CD4-positive, alpha-beta T cell treated with Interleukin-4 for 1 hour (primary cell): ENCODE measurements at regions not wholly inside any gene's neighbourhood (a gene's known extent, or its start where the extent isn't known, plus 50 kb on each side); places are given as distances from the start of the nearest gene placed in this dataset.
"Not testable (repeated sequence)": the region's sequence is repeated elsewhere in the genome, so short reads cannot be mapped to it uniquely, and the experiment has no call there.

Experiments
- DNase-seq, 2 donors: peaks; one replicate each; pipeline ENCODE4 v3.0.0-alpha.2; 2020 to 2022

DNA sequence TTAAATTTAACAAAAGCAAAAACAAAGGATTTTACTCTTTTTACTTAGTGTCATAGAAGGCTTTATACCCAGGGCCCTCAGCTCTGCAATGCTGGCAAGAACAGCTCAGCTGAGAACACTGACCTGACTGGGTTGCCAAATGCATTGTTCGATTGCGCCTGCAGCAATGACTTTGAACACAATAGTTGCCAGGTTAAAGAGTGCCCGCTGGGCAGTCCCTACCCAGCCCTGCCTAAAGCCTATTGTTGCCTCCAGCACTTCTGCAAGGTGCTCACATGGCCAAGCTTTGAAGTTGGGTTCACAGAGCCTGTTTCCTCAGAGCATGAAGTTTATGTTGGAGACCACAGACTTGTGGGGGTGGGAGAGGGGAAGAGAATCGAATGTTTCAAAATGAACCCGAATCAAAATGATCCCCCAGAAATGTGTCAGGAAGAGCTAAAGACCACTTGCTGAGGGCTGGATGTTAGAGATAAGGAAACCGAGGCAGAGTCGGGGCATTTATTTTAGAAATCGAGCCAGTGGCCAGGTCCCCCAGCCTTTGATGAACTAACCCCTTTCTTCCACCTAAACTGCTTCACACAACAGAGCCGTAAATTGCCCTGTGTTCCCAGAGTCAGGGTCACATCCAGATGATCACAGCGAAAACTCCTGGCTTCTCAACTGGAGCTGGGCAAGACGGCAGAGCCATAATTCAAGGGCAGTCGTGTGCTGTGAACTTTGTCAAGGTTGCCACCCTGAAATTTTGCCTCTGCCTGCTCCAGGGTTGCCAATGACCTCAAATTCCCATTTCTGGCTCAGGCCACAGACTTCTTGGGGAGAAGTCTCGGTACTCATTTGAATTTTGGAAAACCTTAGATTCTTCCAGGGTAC is 55.0 kb downstream of the FOXA2 start:
- no peak for DNase-seq

DNA sequence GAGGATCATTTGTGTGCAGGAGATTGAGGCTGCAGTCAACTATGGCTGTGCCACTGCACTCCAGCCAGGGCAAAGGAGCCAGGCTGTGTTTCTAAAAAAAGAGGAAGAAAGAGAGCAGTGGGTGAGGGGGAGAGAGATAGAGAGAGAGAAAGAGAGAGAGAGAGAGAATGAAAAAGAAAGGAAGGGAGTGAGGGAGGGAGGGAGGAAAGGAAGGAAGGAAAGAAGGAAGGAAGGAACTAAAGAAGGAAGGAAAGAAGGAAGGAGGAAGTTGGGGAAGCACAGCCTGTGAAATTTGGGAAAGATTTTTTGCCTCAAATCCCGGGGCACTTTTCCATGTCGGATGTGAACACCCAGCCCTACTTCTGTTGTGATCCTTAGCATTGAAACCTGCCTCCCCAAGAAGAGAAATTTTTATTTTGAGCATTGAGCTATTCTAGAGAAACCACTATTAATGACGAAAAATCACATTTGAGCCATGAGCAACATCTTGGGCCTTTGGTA is 57.8 kb downstream of the FOXA2 start:
- no peak for DNase-seq

DNA sequence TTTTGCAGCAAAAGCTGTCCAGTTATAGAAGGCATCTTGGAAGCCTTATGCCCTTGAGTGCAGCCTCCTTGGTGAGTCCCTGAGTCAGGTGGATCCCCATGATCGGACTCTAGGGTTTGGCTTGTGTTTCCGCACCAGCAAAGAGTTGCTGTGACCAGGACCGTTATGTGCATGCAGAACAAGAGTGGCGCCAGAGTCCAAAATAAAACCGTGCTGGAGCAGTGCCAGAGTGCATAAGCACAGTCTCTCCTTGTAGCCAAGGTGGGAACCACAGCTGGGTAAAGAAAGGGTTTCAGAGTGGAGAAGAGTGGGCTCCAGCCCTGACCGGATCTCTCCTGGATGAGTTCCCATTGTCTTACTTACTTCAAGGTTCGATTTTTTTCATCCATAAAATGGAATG is 58.6 kb downstream of the FOXA2 start:
- DNase-seq, result no peak

DNA sequence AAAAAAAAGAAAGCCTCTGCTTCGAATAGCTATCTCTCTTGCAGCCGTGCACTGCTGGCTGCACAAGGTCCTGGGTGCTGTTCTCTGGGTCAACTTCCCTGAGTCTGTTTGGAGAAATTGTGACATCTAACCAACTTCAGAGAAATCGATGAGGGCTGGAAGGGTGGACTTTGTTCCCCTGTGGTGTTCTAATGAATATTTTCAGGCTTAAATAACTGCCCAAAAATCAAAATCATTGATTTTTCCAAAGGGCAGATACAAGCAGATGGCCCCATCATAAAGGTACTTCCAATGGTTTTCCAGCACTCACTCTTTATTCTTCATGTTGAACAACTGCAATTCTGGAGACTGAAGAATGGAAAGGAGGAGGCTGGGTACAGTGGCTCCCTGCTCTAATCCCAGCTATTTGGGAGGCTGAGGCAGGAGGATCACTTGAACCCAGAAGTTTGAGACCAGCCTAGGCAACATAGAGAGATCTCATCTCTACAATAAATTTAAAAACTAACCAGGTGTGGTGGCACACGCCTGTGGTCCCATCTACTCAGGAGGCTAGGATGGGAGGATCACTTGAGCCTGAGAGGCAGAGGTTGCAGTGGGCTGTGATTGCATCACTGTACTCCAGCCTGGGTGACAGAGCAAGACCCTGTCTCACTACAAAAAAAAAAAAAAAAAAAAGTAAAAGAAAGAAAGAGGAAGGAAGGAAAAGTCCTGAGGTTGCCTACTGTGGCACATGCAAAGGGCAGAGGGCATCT is 59.1 kb downstream of the FOXA2 start:
- no peak for DNase-seq

DNA sequence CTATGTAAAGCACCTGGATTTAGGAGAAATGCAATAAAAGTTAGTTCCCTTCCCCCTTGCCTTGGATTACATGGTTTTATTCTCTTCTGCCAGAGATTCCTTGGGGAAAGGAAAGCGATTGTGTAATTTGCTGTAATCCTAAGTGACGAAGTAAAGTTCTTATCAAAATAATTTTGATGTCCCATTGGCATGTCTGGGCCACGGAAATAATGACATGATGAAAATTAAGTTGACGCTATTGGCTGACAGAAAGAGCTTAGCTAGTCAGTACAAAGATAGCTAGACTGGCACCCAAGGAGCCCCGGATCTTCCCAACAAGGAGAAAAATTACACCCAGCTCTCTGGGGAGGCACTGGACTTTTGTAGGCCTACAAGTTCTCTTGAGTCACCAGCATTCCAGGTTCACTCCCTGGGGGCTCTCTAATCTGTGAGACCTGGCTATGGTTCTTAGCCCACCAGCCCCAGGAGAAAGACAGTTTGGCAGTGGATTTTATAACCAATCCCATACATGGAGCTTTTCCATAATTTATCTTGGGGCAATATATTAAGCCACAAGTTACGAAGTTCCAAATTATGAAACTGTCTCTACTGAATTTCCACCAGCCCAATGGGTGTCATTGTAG is 59.9 kb downstream of the FOXA2 start:
- DNase-seq, result no peak

DNA sequence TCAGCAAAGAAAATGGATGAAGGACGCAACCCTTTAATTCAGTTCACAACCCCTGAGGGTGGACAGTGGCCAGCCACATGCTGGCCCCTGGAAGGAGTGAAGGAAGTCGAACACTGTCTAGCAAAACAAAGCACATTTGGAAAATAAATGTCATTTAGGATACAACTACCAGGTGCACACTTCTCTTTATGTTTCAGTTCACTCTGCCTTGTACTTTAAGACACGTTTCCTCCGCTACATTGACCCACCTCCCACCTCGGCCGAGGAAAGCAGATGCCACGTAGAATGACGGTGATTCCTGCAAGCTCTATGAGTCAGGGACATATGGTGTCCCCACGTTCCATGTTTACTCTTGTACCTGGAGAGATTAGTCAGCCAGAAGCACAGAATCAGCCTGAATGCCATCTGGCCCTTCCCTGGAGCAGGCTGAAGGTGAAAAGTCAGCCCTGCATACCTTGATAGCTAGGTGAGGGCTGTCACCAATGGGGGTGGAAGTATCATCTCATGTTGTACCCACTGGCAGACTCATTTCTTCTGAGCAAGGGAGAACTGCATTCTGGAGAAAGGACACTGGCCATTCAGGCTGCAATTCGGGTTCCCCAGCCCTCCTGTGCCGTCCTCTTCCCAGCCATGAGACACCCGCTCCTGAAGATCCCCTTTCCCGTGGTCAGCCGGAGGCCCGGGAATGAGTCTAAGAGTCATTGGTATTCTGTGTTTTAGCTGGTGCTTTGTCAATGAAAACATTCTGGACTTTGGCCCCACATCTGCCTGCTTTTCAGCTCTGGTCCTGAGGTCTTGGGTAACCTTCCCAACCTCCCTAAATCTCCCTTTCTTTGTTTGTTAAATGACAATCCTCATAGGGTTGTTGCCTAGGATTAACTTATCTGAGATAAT is 60.6 kb downstream of the FOXA2 start:
- DNase-seq, result no peak

DNA sequence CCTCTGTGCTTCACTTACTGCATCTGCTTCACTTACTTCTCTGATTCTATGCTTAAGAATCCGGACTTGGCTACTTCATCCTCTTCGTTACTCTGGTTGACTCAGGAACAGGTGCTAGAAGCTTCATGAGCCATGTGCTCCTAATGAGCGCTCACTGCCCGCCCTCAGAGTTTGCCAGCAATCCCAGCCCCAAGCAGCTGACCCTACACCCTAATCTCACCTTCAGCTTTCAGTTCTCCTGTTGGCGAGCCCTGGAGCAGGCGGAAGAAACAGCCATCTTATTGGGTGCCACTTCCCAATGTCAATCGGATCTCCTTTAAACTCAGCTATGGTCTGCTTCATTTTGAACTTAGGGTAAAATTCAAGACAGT is 61.3 kb downstream of the FOXA2 start:
- no peak for DNase-seq

DNA sequence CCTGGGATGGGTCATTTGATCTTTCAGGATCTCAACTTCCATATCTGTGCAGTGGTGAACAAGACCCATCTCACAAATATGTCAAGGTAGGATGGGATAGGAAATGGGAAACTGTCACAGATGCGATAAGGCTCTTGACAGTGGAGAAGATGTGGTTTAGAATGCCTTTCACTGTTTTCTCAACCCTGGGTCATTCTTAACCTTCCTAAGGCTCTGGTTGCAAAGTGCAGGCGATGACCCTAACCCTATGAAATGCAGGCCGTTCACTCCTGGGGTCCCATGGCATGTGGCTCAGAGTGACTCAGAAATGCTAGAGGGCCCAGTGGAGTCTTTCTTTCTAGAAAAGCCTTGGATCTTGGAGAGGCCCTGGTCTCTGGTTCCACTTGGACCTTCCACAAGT is 61.7 kb downstream of the FOXA2 start:
- DNase-seq, result no peak

DNA sequence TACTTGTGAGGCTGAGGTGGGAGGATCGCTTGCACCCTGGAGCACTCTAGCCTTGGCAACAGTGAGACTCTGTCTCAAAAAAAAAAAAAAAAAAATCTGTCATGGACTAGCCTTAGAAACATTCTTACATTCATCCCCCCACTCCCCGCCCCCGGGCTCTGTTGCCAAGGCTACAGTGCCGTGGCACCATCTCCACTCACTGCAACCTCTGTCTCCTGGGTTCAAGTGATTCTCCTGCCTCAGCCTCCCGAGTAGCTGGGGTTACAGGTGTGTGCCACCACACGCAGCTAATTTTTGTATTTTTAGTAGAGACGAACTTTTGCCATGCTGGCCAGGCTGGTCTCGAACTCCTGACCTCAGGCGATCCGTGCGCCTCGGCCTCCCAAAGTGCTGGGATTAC is 62.4 kb downstream of the FOXA2 start:
- not testable (repeated sequence) for DNase-seq

DNA sequence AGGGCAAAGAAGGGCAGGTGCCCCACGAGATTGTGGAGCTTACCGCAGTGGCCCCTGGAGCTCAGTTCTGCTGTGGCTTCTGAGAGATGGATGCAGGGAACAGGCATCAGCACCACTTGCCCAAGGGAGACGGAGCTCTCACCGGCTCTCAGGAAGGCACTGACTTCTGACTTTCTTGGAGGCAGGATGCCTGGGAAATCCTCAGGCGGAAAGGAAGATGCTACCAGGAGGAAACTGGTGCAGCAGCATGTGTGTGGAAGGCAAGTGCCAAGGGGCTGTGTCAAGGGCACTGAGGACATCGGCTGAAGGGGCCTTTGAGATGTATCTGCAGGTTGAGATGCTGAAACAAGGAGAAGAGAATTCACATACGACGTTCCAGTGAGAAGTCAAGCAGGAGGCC is 64.0 kb downstream of the FOXA2 start:
- no peak for DNase-seq

DNA sequence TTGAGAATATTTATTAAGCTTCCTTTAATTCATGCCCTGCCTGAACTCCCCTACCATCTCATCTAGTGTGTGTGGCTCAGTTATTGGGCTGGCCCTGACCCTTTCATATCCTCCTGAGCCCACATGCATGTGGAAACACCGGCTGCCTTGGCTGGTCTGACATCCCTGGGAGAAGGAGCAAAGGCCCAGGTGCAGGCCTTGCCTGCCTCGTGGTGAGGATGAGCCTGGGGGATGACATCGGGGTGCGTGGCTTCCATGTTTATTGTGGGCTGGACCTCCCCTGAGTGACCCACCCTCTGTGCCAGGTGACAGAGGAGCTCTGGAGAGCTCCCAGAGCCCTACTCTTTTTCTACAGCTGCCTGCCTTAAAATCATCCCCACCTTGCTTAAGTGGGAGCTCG is 69.1 kb downstream of the FOXA2 start:
- no peak for DNase-seq

DNA sequence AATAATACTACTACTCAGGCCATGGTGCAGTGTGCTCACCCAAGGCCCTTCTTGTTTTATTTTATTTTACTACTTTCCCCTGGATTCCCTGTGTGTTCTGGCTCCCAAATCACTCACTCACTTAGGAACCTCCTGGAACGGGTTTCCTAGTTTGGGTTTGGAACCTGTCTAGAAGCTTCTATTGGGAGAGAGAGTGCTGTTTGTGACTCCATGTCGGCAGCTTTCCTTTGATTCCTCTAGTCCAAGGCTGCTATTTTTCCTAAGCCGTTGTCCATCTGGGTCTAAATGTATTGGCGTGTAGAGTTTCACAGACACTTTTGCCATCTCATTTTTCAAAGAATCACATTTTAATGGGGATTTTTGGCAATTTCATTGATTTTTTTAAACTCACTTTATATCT is 70.8 kb downstream of the FOXA2 start:
- no peak for DNase-seq

DNA sequence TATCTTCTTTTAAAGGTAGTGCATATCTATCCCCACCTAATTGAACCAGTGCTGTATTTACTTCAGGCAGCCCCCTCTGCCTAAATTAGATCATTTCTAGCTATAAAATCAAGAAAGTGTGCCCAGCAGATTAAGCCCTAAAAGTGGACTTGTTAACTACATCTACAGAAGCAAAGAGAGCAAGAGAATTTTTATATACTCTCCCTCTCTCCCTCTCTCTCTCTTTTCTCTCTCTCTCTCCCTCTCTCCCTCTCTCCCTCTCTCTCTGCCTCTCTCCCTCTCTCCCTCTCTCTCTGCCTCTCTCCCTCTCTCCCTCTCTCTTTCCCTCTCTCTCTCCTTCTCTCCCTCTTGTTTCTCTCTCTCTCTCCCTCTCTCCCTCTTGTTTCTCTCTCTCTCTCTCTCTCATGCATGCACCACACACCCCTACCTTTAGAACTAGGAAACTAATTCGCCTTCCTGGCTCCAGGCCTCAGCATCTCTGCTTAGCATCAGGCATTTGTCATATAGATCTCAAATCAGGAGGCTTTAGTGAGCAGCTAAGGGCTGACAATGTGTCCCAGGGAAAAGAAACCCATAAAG is 71.4 kb downstream of the FOXA2 start:
- no peak for DNase-seq

DNA sequence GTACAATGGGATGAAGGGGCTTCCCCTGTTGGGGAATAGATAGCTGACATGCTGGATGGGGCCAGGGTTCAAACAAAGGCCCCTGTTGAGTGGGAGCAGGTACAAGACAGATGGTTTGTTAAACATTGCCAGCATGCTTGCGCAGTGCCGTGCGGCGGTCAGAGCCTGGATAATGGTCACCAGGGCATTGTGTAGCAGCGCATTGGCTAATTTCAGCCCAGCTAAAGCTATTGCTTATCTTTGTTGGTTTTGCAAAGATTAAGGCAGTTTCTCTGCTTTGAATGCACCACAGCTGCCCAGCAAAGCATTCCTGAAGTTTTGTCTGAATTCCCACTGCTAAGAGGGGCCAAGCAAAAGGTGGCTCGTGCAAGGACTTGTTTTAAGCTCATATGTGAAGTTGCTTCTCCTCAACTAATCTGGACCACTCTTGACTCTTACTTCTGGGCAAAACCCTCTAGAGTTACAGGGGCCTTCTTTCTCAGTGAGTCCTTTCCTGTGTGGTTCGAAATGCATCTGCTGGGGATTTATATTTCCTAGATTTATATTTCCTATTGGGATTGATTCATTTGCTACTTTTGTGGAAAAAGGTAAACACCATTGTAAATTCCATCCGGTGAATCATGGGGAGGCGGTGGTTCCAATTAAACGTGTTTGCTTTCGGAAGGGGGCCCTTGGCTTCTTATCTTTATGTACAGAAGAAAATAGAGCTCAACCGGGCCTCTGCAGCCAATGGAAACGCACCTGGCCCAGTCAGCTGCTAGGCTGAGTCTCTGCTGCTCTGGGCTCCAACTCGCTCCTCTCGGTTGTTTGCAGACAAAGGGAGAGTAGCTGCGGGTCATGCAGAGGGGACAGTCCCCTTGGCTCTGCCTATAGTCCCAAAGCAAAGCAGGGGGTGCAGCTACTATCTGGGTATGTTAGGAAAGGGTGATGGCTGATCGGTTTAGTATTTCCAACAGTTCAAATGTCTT is 72.1 kb downstream of the FOXA2 start:
- no peak for DNase-seq

DNA sequence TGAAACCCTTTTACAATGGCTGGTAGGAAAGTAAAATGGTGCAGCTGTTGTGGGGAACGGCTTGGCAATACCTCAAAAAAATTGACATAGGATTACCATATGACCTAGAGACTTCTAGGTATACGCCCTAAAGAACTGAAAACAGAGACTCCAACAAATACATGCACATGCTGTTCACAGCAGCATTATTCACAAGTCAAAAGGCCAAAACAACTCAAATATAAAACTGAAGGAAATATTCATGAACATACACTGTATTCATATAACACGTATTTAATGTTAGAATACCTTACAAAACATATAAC is 74.6 kb downstream of the FOXA2 start:
- no peak for DNase-seq

DNA sequence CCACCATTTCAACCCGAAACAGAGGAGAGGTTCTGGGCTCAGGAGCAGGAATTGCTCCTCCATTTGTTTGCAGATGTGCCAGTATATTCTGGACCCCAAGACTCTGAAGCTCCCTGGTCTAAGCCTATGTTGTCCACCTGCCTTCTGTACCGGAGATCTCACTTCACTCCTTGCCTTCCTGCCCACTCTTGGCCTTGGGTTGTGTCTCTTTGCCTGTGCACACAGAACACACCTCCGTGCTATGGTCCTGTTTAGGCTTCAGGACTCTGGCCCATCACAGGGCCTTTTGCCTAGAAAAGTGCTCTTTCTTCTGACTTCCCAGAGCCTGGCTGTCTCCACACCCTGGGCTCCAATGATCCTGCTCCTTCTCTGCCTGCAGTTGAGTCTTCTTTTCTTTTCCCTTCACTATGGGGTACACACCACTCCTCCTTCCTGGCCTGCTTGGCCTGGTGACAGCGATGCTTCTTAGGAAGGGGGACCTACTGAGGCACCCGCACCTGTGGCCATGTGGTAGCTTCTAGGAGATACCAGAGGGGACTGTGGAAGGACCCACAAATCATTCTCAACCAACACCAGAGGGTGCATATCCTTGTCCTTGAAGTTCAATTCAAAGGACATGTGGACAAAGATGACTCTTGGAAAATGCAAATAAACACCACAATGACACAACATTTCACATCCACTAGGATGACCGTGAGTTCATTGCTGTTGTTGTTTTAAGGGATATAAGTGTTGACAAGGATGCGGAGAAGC is 75.1 kb downstream of the FOXA2 start:
- no peak for DNase-seq

DNA sequence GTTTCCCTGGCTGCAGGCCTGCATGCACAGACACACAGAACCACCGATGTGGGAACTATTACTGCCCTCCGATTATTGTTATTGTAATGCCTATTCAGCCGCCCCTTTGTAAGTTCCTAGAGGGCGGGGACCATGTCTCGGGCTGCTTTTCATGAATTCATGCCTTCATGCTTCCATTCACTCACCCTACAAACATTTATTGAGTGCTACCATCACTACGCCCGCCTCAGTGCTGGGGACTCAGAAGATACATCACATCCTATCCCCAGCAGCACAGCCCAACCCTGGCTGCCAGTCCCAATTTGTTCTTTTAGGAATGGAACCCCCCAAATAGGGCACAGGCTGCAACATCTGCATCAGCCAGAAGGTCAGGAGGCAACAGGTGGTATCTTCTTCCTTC is 75.9 kb downstream of the FOXA2 start:
- DNase-seq, result no peak

DNA sequence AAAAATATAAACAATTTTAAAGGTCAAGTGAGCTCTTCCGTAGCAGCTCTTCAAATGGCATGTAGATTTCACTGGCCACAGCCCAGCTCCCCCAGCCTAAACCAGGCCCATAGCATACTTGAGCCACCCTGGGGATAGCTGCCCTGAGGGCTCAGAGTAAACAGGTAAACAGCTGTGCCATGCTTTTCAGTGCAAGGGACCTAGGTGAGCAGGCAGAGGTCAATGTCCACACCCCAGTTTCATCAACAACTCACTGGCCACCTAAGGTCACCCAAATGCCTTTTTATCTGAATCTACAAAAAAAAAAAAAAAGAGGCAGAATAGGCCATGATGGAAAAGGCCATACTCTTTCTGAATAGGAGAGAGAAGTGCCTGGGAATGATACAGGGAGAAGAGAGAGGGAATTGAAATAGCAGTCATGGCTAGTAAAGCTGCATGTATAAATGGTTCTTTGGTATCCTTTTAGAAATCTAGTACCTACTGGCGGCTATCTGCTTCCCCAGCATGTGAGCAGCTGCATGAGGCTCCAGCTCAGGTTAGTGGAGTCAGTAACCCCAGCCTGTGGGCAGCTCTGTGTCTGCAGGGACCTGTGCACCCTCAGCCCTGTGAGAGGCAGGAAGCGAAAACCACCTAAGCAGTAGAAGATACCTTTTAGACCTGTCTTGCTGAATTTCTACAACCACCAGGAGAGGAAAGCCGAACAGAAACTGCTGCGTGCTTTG is 77.0 kb downstream of the FOXA2 start:
- DNase-seq, result no peak

DNA sequence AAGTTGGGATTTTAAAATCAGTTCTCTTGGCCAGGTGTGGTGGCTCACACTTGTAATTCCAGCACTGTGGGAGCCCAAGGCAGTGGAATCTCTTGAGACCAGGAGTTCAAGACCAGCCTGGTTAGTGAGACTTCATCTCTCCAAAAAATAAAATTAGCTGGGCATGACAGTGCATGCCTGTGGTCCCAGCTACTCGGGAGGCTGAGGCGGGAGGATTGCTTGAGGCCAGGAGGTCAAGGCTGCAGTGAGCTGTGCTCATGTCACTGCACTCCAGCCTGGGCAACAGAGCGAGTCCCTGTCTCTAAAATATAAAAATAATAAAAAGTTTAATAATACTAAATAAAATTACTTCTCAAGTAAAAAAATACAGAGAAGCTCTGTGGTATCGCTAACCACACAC is 77.5 kb downstream of the FOXA2 start:
- no peak for DNase-seq

DNA sequence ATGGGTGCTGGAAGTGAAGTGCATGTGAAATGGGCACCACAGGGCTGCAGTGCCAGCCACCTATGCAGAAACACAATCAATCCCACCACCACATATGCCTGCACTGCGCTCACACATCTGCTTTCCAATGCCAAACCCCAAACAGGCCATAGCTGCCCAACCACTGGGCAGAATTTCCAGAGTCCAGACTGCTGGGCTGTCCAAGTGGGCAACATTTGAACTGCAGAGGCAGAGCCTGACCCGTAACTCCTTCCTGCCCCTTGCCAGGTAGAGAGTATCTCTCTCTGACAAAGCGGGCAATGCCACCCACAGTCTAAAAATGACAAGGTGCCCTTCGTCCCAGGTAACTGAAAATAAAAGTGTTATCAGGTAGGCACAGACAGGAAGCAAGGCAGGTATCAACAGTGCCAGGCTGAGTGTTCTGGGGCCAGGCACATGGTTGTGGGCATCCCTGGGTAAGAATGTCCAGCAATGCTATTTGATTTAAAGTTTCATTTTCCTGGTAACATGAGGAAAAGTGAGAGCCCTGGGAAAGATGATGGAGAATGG is 79.5 kb downstream of the FOXA2 start:
- no peak for DNase-seq
